ENCODE measurements at regions not wholly inside any gene's neighbourhood (a gene's known extent, or its start where the extent isn't known, plus 50 kb on each side); places are given as distances from the start of the nearest gene placed in this dataset.

DNA sequence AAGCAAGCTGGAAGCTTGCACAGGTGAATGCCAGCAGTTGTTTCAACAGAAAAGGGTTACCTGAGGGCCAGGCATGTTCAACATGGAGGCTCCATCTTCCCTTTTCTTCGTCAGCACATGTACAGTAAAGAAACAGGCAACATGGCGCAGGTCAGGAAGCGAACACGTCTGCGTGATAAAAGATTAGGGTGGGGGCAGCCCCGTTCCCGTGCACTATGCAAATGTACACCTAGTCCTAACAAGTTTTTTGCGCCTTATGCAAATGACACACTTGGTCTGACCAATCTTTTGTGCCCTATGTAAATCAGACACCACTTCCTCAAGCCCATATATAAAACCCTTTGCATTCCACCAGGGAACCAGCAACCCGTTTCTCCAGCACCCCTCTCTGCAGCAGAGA is 452.1 kb upstream of the PTPRD start:
- H3K4me3 Mint-ChIP-seq, result no peak overlapping the region
- no peaks in the 10 kb centered on the region for H3K27me3 Mint-ChIP-seq
- POLR2A ChIA-PET, result no interaction called here
- intact Hi-C loops (cut with micrococcal nuclease), result no loop called here
- H3K4me1 Mint-ChIP-seq (ENCODE audit: low read depth), result no peaks in the 10 kb centered on the region
- CTCF ChIA-PET, result no interaction called here
- TF ChIP-seq, protein P1, sequence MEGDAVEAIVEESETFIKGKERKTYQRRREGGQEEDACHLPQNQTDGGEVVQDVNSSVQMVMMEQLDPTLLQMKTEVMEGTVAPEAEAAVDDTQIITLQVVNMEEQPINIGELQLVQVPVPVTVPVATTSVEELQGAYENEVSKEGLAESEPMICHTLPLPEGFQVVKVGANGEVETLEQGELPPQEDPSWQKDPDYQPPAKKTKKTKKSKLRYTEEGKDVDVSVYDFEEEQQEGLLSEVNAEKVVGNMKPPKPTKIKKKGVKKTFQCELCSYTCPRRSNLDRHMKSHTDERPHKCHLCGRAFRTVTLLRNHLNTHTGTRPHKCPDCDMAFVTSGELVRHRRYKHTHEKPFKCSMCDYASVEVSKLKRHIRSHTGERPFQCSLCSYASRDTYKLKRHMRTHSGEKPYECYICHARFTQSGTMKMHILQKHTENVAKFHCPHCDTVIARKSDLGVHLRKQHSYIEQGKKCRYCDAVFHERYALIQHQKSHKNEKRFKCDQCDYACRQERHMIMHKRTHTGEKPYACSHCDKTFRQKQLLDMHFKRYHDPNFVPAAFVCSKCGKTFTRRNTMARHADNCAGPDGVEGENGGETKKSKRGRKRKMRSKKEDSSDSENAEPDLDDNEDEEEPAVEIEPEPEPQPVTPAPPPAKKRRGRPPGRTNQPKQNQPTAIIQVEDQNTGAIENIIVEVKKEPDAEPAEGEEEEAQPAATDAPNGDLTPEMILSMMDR (IDR thresholded peaks at IDR 0.05), result no peak
- no peak overlapping the region for H3K27ac Mint-ChIP-seq
- peaks cover 10% of the 10 kb centered on the region for H3K9me3 Mint-ChIP-seq
- ATAC-seq (no peak), DNase-seq (no peak)
- H3K36me3 Mint-ChIP-seq (ENCODE audit: low read depth), result no peaks in the 10 kb centered on the region

DNA sequence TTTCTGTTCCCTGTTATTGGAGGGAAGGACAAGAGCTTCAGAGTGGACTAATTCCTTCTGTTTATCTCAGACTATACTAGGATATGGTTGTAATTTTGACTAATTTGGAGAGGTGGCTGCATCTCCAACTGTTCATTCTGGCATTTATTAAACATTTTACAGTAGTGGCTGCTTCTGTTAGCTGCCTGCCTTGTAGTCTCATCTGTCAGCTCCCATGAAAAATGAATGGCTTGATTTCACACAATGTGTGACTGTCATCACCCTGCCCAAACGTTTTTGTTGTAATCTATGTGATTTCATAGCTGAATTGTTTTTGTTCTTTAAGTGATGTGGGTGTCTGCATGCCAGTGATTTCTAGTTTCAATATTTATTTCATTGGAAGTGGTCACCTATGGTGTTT is 459.4 kb upstream of the PTPRD start:
- POLR2A ChIA-PET, result no interaction called here
- intact Hi-C loops (cut with micrococcal nuclease), result no loop called here
- H3K27ac Mint-ChIP-seq, result no peak overlapping the region
- ATAC-seq (no peak), DNase-seq (no peak)
- TF ChIP-seq, protein P1 (IDR thresholded peaks at IDR 0.05), result no peak
- H3K36me3 Mint-ChIP-seq (ENCODE audit: low read depth), result no peaks in the 10 kb centered on the region
- H3K4me3 Mint-ChIP-seq, result no peak overlapping the region
- no peaks in the 10 kb centered on the region for H3K4me1 Mint-ChIP-seq (ENCODE audit: low read depth)
- CTCF ChIA-PET, result no interaction called here
- H3K27me3 Mint-ChIP-seq, result no peaks in the 10 kb centered on the region
- H3K9me3 Mint-ChIP-seq, result peaks cover 21% of the 10 kb centered on the region

DNA sequence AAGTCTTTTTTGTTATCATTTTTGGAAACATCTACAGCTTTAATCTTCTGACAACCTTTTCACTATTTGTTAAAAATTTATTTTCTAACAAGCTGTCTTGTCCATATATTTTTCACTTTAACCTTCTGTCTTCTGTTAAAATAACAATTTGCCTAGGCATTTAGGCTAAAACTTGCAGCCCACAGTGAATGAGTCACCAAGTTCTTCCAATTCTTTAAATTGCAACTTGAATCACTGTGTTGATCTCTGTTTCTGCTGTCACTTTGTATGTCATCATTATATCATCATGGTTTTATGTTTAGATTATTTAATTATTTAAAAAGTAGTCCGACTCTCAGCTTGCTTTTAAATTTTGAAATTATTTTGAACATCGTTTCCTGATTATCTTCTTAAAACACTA is 473.8 kb upstream of the PTPRD start:
- Mint-ChIP-seq H3K27me3 (no peaks in the 10 kb centered on the region), H3K4me1 (ENCODE audit: low read depth) (no peaks in the 10 kb centered on the region), H3K4me3 (no peak overlapping the region), H3K36me3 (ENCODE audit: low read depth) (no peaks in the 10 kb centered on the region), H3K9me3 (peaks cover 18% of the 10 kb centered on the region), H3K27ac (no peak overlapping the region)
- TF ChIP-seq, protein P1 (IDR thresholded peaks at IDR 0.05), result no peak
- POLR2A ChIA-PET, result no interaction called here
- CTCF ChIA-PET, result no interaction called here
- DNase-seq, result no peak
- no peak for ATAC-seq
- intact Hi-C loops (cut with micrococcal nuclease), result no loop called here

DNA sequence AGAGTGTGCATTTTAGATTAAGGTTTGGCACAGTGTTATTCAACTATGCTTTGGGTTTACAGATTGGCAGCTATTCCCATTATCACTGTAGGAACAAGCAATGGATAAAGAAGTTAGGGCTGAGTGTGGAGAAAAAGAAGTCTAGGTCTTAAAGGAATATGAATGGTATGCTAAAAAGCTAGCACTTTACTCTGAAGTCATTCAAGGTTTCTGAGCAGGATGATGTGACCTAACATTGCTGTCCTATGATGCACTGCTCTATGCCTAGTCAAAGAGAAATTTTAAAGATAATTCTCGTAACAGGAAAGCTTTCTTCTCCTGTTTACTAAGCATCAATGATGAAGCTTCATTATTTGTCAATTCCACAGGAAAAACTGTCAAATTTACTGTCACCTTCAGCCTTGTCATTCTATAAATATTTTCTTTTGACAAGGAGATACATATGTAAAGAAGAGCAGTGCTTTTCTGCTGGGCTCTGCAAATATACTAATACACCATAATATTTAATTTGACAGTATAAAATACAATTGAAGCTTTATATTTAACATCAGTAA is 476.1 kb upstream of the PTPRD start:
- no peak for DNase-seq
- peaks cover 14% of the 10 kb centered on the region for H3K9me3 Mint-ChIP-seq
- intact Hi-C loops (cut with micrococcal nuclease), result no loop called here
- no peaks in the 10 kb centered on the region for H3K36me3 Mint-ChIP-seq (ENCODE audit: low read depth)
- no peak for ATAC-seq
- CTCF ChIA-PET, result no interaction called here
- H3K27ac Mint-ChIP-seq, result no peak overlapping the region
- H3K4me3 Mint-ChIP-seq, result no peak overlapping the region
- POLR2A ChIA-PET, result no interaction called here
- H3K27me3 Mint-ChIP-seq, result no peaks in the 10 kb centered on the region
- TF ChIP-seq, protein P1 (IDR thresholded peaks at IDR 0.05), result no peak
- H3K4me1 Mint-ChIP-seq (ENCODE audit: low read depth), result no peaks in the 10 kb centered on the region

DNA sequence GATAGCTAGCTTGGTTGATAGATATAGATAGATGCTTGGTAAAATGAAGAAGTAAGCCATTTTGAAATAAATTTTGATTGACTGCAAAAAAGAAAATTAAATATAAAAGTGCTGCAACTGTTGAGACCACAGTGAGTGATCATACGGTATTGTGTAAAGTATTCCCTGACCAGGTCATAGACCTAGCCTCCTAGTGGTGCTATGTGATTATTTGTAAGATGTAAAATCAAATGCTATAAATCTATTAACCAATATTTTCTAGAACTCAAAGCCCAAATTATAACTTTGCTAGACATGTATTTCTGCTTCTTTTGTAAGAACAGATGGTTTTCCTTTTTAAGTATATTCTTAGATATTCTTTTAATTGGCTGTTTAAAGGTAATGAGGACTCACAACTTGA is 480.2 kb upstream of the PTPRD start:
- ChIA-PET CTCF (no interaction called here), POLR2A (no interaction called here)
- TF ChIP-seq, protein P1 (IDR thresholded peaks at IDR 0.05), result no peak
- no peak overlapping the region for H3K27ac Mint-ChIP-seq
- no peaks in the 10 kb centered on the region for H3K36me3 Mint-ChIP-seq (ENCODE audit: low read depth)
- ATAC-seq, result no peak
- H3K9me3 Mint-ChIP-seq, result peaks cover 12% of the 10 kb centered on the region
- no peak overlapping the region for H3K4me3 Mint-ChIP-seq
- intact Hi-C loops (cut with micrococcal nuclease), result no loop called here
- no peaks in the 10 kb centered on the region for H3K4me1 Mint-ChIP-seq (ENCODE audit: low read depth)
- H3K27me3 Mint-ChIP-seq, result no peaks in the 10 kb centered on the region
- DNase-seq, result no peak

All from activated CD8-positive, alpha-beta T cell treated with anti-CD3 and anti-CD28 coated beads for 36 hours (primary cell).